ENCODE measurements at regions not wholly inside any gene's neighbourhood (a gene's known extent, or its start where the extent isn't known, plus 50 kb on each side); places are given as distances from the start of the nearest gene placed in this dataset.

GRCh38 chr16:17768257-17768656 is 297.5 kb upstream of the XYLT1 start:
- H3K4me3 ChIP-seq, result no peak overlapping the region
- no peaks in the 10 kb centered on the region for H3K4me1 ChIP-seq
- ATAC-seq, result no peak
- DNase-seq, result no peak
- no peak overlapping the region for H3K27ac ChIP-seq
- intact Hi-C loops (cut with DNase I), result no loop called here
- H3K36me3 ChIP-seq, result no peaks in the 10 kb centered on the region
- no peak for TF ChIP-seq CTCF (IDR thresholded peaks at IDR 0.05)
- H3K27me3 ChIP-seq, result no peaks in the 10 kb centered on the region
- H3K9me3 ChIP-seq, result no peaks in the 10 kb centered on the region

- H3K4me3 ChIP-seq, result no peak overlapping the region
- no peak overlapping the region for H3K27ac ChIP-seq
- no peaks in the 10 kb centered on the region for H3K36me3 ChIP-seq
- ATAC-seq, result no peak
- no peaks in the 10 kb centered on the region for H3K9me3 ChIP-seq
- H3K4me1 ChIP-seq, result no peaks in the 10 kb centered on the region
- DNase-seq, result no peak
- no peaks in the 10 kb centered on the region for H3K27me3 ChIP-seq
- intact Hi-C loops (cut with DNase I), result no loop called here
- no peak for TF ChIP-seq CTCF (IDR thresholded peaks at IDR 0.05)
Observed at GRCh38 chr16:17766012-17766411, 295.3 kb upstream of the XYLT1 start.

- Histone ChIP-seq H3K36me3 (no peaks in the 10 kb centered on the region), H3K4me1 (no peaks in the 10 kb centered on the region), H3K27me3 (no peaks in the 10 kb centered on the region), H3K27ac (no peak overlapping the region), H3K9me3 (peaks cover 0 to 4% of the 10 kb centered on the region in 2 donors), H3K4me3 (no peak overlapping the region)
- DNase-seq (no peak), ATAC-seq (no peak)
- no peak for TF ChIP-seq CTCF (IDR thresholded peaks at IDR 0.05)
- intact Hi-C loops (cut with DNase I), result no loop called here
Observed at GRCh38 chr16:17759451-17760390, 289.0 kb upstream of the XYLT1 start.

GRCh38 chr16:17757808-17758207 is 287.0 kb upstream of the XYLT1 start:
- intact Hi-C loops (cut with DNase I), result no loop called here
- TF ChIP-seq CTCF (IDR thresholded peaks at IDR 0.05), result no peak
- H3K9me3 ChIP-seq, result peaks cover 0 to 4% of the 10 kb centered on the region in 2 donors
- no peaks in the 10 kb centered on the region for H3K36me3 ChIP-seq
- no peak for ATAC-seq
- no peaks in the 10 kb centered on the region for H3K4me1 ChIP-seq
- no peak overlapping the region for H3K4me3 ChIP-seq
- H3K27ac ChIP-seq, result no peak overlapping the region
- no peak for DNase-seq
- no peaks in the 10 kb centered on the region for H3K27me3 ChIP-seq

GRCh38 chr16:17755158-17755557 is 284.4 kb upstream of the XYLT1 start:
- DNase-seq, result no peak
- peaks cover 0 to 4% of the 10 kb centered on the region in 2 donors for H3K9me3 ChIP-seq
- no peak overlapping the region for H3K4me3 ChIP-seq
- H3K27me3 ChIP-seq, result no peaks in the 10 kb centered on the region
- no peaks in the 10 kb centered on the region for H3K4me1 ChIP-seq
- TF ChIP-seq CTCF (IDR thresholded peaks at IDR 0.05), result no peak
- H3K36me3 ChIP-seq, result no peaks in the 10 kb centered on the region
- no peak overlapping the region for H3K27ac ChIP-seq
- ATAC-seq, result no peak
- intact Hi-C loops (cut with DNase I), result no loop called here

Data from left lung (tissue), 4 donors.